K562 (cell line): ENCODE measurements at regions not wholly inside any gene's neighbourhood (a gene's known extent, or its start where the extent isn't known, plus 50 kb on each side); places are given as distances from the start of the nearest gene placed in this dataset.

ENCODE experiments used
- ATAC-seq: fragments of 200-7000 bp; cut with Tn5 transposase; 3 replicates; pipeline ENCODE4 v1.9.1; 2020; ENCODE audit warnings: moderate library complexity
- BruUV-seq: library from RNA; stranded (reverse); fragments of 400-500 nt; replicated peaks from 2 replicates; lab custom pipeline; 2021; lab: Mats Ljungman, UMichigan
- CTCF ChIA-PET: fragments of 300-600 bp; formaldehyde crosslinking; extraction: SDS; loops from one replicate; lab custom pipeline; 2021; ENCODE audit warnings: low intra/inter-chr PET ratio; lab: Yijun Ruan, JAX
- POLR2A ChIA-PET: fragments of 300-600, 350-650 bp; sonication (Branson Sonifier 250); formaldehyde crosslinking; extraction: SDS; loops from one replicate; lab custom pipeline; 2021; ENCODE audit warnings: antibody characterized with exemption, inconsistent platforms; lab: Yijun Ruan, JAX
- DNase-seq, 4 experiments: peaks; one replicate each; pipeline versions ENCODE4 v3.0.0 to v3.0.0-alpha.2; 2011 to 2018; ENCODE audit warnings: low spot score in 3 of 4, mixed read lengths in 3 of 4; ENCODE audit errors: extremely low read depth in 1 of 4
- FAIRE-seq: peaks from 2 replicates; lab custom pipeline; 2011; peaks lifted over from hg19 to GRCh38; lab: Jason Lieb, UNC
- H2AFZ ChIP-seq: 2 replicates; pipeline ENCODE4 v1.6.0; 2011; ENCODE audit warnings: low read depth, low read length, control low read depth, inconsistent platforms
- H3K27ac ChIP-seq: fragments of 200-600 bp; 3 replicates; pipeline ENCODE4 v1.8.0; 2011; ENCODE audit warnings: low read depth, mild to moderate bottlenecking, control low read depth, inconsistent platforms, low read length, moderate library complexity, mixed read lengths; ENCODE audit errors: extremely low read depth
- H3K27me3 ChIP-seq, 2 experiments: fragments of 300-600 bp in 1 of 2; 2 replicates in 1 of 2; 3 replicates in 1 of 2; pipeline versions ENCODE4 v1.6.0 to v1.8.0; 2011; ENCODE audit warnings: inconsistent platforms in 2 of 2, low read length in 2 of 2, mild to moderate bottlenecking in 1 of 2, mixed read lengths in 1 of 2, moderate library complexity in 1 of 2; ENCODE audit not compliant: control insufficient read depth in 2 of 2, insufficient read depth in 2 of 2
- H3K36me3 ChIP-seq: fragments of 300-600 bp; 3 replicates; pipeline ENCODE4 v1.8.0; 2011; ENCODE audit warnings: mild to moderate bottlenecking, low read length, inconsistent platforms; ENCODE audit not compliant: control insufficient read depth, insufficient read depth
- H3K4me1 ChIP-seq, 2 experiments: fragments of 200-600 bp in 1 of 2; replicated peaks in 1 of 2; 2 replicates in 1 of 2; 3 replicates in 1 of 2; pipeline versions ENCODE4 v1.5.1 to v1.8.0; 2011; ENCODE audit warnings: inconsistent platforms in 2 of 2, low read length in 2 of 2, mild to moderate bottlenecking in 1 of 2, mixed read lengths in 1 of 2, moderate library complexity in 1 of 2; ENCODE audit not compliant: control insufficient read depth in 2 of 2, insufficient read depth in 2 of 2
- H3K4me2 ChIP-seq: 2 replicates; pipeline ENCODE4 v1.6.1; 2011; ENCODE audit warnings: low read length, control low read depth, inconsistent platforms, mixed read lengths; ENCODE audit not compliant: insufficient read depth
- H3K4me3 ChIP-seq: fragments of 200-600 bp; sonication (generic), shearing (Covaris generic); 2 replicates; pipeline ENCODE4 v1.5.1; 2016; ENCODE audit warnings: control low read depth, inconsistent platforms
- H3K79me2 ChIP-seq: fragments of 200-600 bp; 3 replicates; pipeline ENCODE4 v1.8.0; 2011; ENCODE audit warnings: low read length, inconsistent platforms; ENCODE audit not compliant: control insufficient read depth, insufficient read depth
- H3K9ac ChIP-seq, 2 experiments: 2 replicates each; pipeline versions ENCODE4 v1.6.0 to v1.6.1; 2011; ENCODE audit warnings: low read depth in 2 of 2, low read length in 2 of 2, control low read depth in 1 of 2, inconsistent platforms in 1 of 2, mild to moderate bottlenecking in 1 of 2, mixed read lengths in 1 of 2; ENCODE audit not compliant: insufficient read depth in 1 of 2
- H3K9me1 ChIP-seq: one replicate; pipeline ENCODE4 v1.6.0; 2011; ENCODE audit warnings: inconsistent platforms, mild to moderate bottlenecking, low read length, moderate library complexity; ENCODE audit not compliant: control insufficient read depth, insufficient read depth
- H3K9me3 ChIP-seq: replicated peaks from 2 replicates; pipeline ENCODE4 v1.5.1; 2011; ENCODE audit warnings: low read depth, low read length, inconsistent platforms; ENCODE audit not compliant: control insufficient read depth, insufficient read depth
- H4K20me1 ChIP-seq: replicated peaks from 2 replicates; pipeline ENCODE4 v1.6.1; 2011; ENCODE audit warnings: low read length, inconsistent platforms, mixed read lengths; ENCODE audit not compliant: control insufficient read depth, insufficient read depth
- CBX3 ChIP-seq, 2 experiments: IDR thresholded peaks; 1 replicate in 1 of 2; 2 replicates in 1 of 2; pipeline ENCODE4 v1.6.1; 2012; ENCODE audit warnings: inconsistent platforms in 2 of 2, low read length in 2 of 2, borderline replicate concordance in 1 of 2, control low read depth in 1 of 2
- CLOCK ChIP-seq: fragments of 250-450 bp; sonication (Bioruptor Pico); IDR thresholded peaks from 2 replicates; pipeline ENCODE4 v1.4.0; 2020; ENCODE audit warnings: mild to moderate bottlenecking, moderate library complexity, borderline replicate concordance
- FOXK2 ChIP-seq, 2 experiments: fragments of 450-650 bp; IDR thresholded peaks in 1 of 2; conservative IDR thresholded peaks in 1 of 2; 2 replicates each; pipeline ENCODE4 v1.6.1; 2016; ENCODE audit warnings: low read depth in 2 of 2, mild to moderate bottlenecking in 1 of 2
- NCOA4 ChIP-seq: fragments of 450-650 bp; IDR thresholded peaks from 2 replicates; pipeline ENCODE4 v1.6.1; 2018; ENCODE audit warnings: mild to moderate bottlenecking; ENCODE audit not compliant: partially characterized antibody
- NCOA6 ChIP-seq: fragments of 450-650 bp; IDR thresholded peaks from 2 replicates; pipeline ENCODE4 v1.6.1; 2017; ENCODE audit warnings: mild to moderate bottlenecking
- NFE2 ChIP-seq: IDR thresholded peaks from 2 replicates; pipeline ENCODE4 v1.6.1; 2014; ENCODE audit warnings: antibody characterized with exemption, low read depth
- XRCC5 ChIP-seq: fragments of 200-400 bp; formaldehyde crosslinking; IDR thresholded peaks from 2 replicates; pipeline ENCODE4 v1.6.1; 2017; ENCODE audit warnings: low read depth, mild to moderate bottlenecking, low read length
- ZNF277 ChIP-seq: fragments of 250-450 bp; sonication (Bioruptor Pico); IDR thresholded peaks from 2 replicates; pipeline ENCODE4 v1.8.0; 2022; ENCODE audit warnings: inconsistent platforms, mild to moderate bottlenecking, moderate library complexity, borderline replicate concordance
- ZNF561 ChIP-seq: fragments of 450-650 bp; formaldehyde crosslinking; conservative IDR thresholded peaks from 2 replicates; pipeline ENCODE4 v1.4.0; 2020; ENCODE audit warnings: mild to moderate bottlenecking, moderate library complexity
- WGBS: fragments of 100-300 bp; shearing (Covaris generic); methylation state at CpG from one replicate; pipeline ENCODE4 v1.1.6; 2016; ENCODE audit warnings: low coverage, mixed read lengths; ENCODE audit not compliant: insufficient coverage; ENCODE audit errors: missing lambda C conversion rate; 5-methylcytosine and 5-hydroxymethylcytosine counted together
- in situ Hi-C: fragments of 300-500 bp; cut with MboI; formaldehyde crosslinking; loops from 4 replicates; pipeline ENCODE4 v1.15.0; 2018; ENCODE audit warnings: inconsistent platforms, mixed read lengths
- intact Hi-C: fragments of 100-400 bp; cut with micrococcal nuclease; formaldehyde crosslinking; loops from 2 replicates; pipeline ENCODE4 v1.14.2; 2022

- no peak for TF ChIP-seq CLOCK (CRISPR knock-in tag)
- TF ChIP-seq NCOA4 = no peak
- TF ChIP-seq CBX3 (IDR thresholded peaks at IDR 0.05; ENCODE audit: borderline replicate concordance in 1 of 2, low read length in 2 of 2) = no peak
- TF ChIP-seq FOXK2 (conservative IDR thresholded peaks at IDR 0.05 in 1 of 2, IDR thresholded peaks at IDR 0.05 in 1 of 2; ENCODE audit: low read depth in 2 of 2) = no peak
- TF ChIP-seq ZNF561 = no peak
- TF ChIP-seq ZNF277 (CRISPR knock-in tag) = no peak
- TF ChIP-seq NFE2 = no peak
- TF ChIP-seq XRCC5 = no peak
- no peak for TF ChIP-seq NCOA6
- TF ChIP-seq, all 486 proteins: peak for 0
- WGBS = 79% methylated on average over 3 of the region's 3 CpGs
Observed at GRCh38 chr7:10474048-10474447, 499.6 kb upstream of the PHF14 start.

More at GRCh38 chr7:10474048-10474447, 499.6 kb upstream of the PHF14 start:
- no peak overlapping the region for H3K27ac ChIP-seq
- ATAC-seq = no peak
- FAIRE-seq = no peak
- in situ Hi-C loops (no loop called here), intact Hi-C loops (loop anchor here (10.0 kb wide), 1 partner anchor 411 kb away; no protein-coding TSS in a partner anchor)
- no peaks in the 10 kb centered on the region for H3K27me3 ChIP-seq
- H3K4me3 ChIP-seq = no peak overlapping the region
- H3K9ac ChIP-seq = no peak overlapping the region
- no peak for DNase-seq
- H3K79me2 ChIP-seq = no peaks in the 10 kb centered on the region
- no peak overlapping the region for H2AFZ ChIP-seq
- H3K4me2 ChIP-seq = no peak overlapping the region
- ChIA-PET POLR2A (no interaction called here), CTCF (no interaction called here)
- H3K9me3 ChIP-seq = no peaks in the 10 kb centered on the region
- H3K4me1 ChIP-seq = peaks cover 0 to 7% of the 10 kb centered on the region in 2 experiments; a peak in 1 of 5 replicates
- H3K36me3 ChIP-seq = 0 out of 3 replicates have a peak, but pooled peaks cover 3% of the 10 kb centered on the region
- no peaks in the 10 kb centered on the region for H4K20me1 ChIP-seq
- no TSS peak for BruUV-seq
- no peaks in the 10 kb centered on the region for H3K9me1 ChIP-seq
